HepG2 (cell line): ENCODE measurements at regions not wholly inside any gene's neighbourhood (a gene's known extent, or its start where the extent isn't known, plus 50 kb on each side); places are given as distances from the start of the nearest gene placed in this dataset.
A peak's percentile ranks its signal among the peaks of the same experiment; 100 is the strongest.

ENCODE experiments used
- ATAC-seq: fragments of 200-7000 bp; cut with Tn5 transposase; 3 replicates; pipeline ENCODE4 v1.9.1; 2020; ENCODE audit warnings: mild to moderate bottlenecking, moderate library complexity
- BruUV-seq: library from RNA; stranded (reverse); fragments of 400-500 nt; replicated peaks from 2 replicates; lab custom pipeline; 2021; lab: Mats Ljungman, UMichigan
- CTCF ChIA-PET: fragments of 300-600 bp; formaldehyde crosslinking; extraction: SDS; loops from one replicate; lab custom pipeline; 2021; ENCODE audit warnings: low total read pairs, inconsistent platforms, low intra/inter-chr PET ratio; lab: Yijun Ruan, JAX
- POLR2A ChIA-PET: fragments of 350-600 bp; sonication (Branson Sonifier 250); formaldehyde crosslinking; loops from one replicate; lab custom pipeline; 2020; ENCODE audit warnings: antibody characterized with exemption, inconsistent platforms; lab: Yijun Ruan, JAX
- DNase-seq: peaks from one replicate; pipeline ENCODE4 v3.0.0-alpha.2; 2015; ENCODE audit warnings: low spot score
- FAIRE-seq: peaks from 3 replicates; lab custom pipeline; 2011; peaks lifted over from hg19 to GRCh38; lab: Jason Lieb, UNC
- H2AFZ ChIP-seq: one replicate; pipeline ENCODE4 v1.6.1; 2011; ENCODE audit warnings: low read length, inconsistent platforms
- H3K27ac ChIP-seq: fragments of 300-600 bp; 3 replicates; pipeline ENCODE4 v1.8.0; 2011; ENCODE audit warnings: mixed run types, mild to moderate bottlenecking, mixed read lengths, low read length, inconsistent platforms; ENCODE audit not compliant: insufficient read depth; ENCODE audit errors: extremely low read length
- H3K27me3 ChIP-seq, 2 experiments: fragments of 200-600 bp in 1 of 2; 2 replicates in 1 of 2; 3 replicates in 1 of 2; pipeline versions ENCODE4 v1.6.0 to v1.8.0; 2011; ENCODE audit warnings: low read length in 2 of 2, mild to moderate bottlenecking in 2 of 2, moderate library complexity in 2 of 2, inconsistent platforms in 1 of 2; ENCODE audit not compliant: insufficient read depth in 2 of 2, control insufficient read depth in 1 of 2
- H3K36me3 ChIP-seq, 2 experiments: fragments of 200-600 bp in 1 of 2; replicated peaks in 1 of 2; 2 replicates in 1 of 2; 3 replicates in 1 of 2; pipeline versions ENCODE4 v1.5.1 to v1.8.0; 2011; ENCODE audit warnings: low read length in 2 of 2, inconsistent platforms in 1 of 2; ENCODE audit not compliant: insufficient read depth in 2 of 2, control insufficient read depth in 1 of 2
- H3K4me1 ChIP-seq: 2 replicates; pipeline ENCODE4 v1.5.1; 2012; ENCODE audit warnings: low read length, inconsistent platforms; ENCODE audit not compliant: insufficient read depth
- H3K4me2 ChIP-seq: 2 replicates; pipeline ENCODE4 v1.6.0; 2011; ENCODE audit warnings: low read depth, low read length, inconsistent platforms
- H3K4me3 ChIP-seq, 3 experiments: fragments of 200-600 bp in 1 of 3; sonication (generic), shearing (Covaris generic) in 1 of 3; replicated peaks in 1 of 3; 2 replicates each; pipeline ENCODE4 v1.5.1; 2011 to 2016; ENCODE audit warnings: low read length in 3 of 3, inconsistent platforms in 2 of 3, low read depth in 2 of 3, mild to moderate bottlenecking in 2 of 3, control low read depth in 1 of 3, mixed read lengths in 1 of 3; ENCODE audit not compliant: insufficient read depth in 1 of 3
- H3K79me2 ChIP-seq: one replicate; pipeline ENCODE4 v1.6.1; 2011; ENCODE audit warnings: low read length, inconsistent platforms; ENCODE audit not compliant: insufficient read depth
- H3K9ac ChIP-seq: 2 replicates; pipeline ENCODE4 v1.6.0; 2011; ENCODE audit warnings: mild to moderate bottlenecking, low read depth, low read length, inconsistent platforms; ENCODE audit not compliant: insufficient read depth
- H3K9me3 ChIP-seq: 2 replicates; pipeline ENCODE4 v1.5.1; 2012; ENCODE audit warnings: mild to moderate bottlenecking, low read length
- H4K20me1 ChIP-seq: 2 replicates; pipeline ENCODE4 v1.6.0; 2011; ENCODE audit warnings: inconsistent platforms, mild to moderate bottlenecking, low read length, moderate library complexity; ENCODE audit not compliant: insufficient read depth
- CTCF ChIP-seq: sonication (generic); formaldehyde crosslinking; IDR thresholded peaks from 2 replicates; pipeline ENCODE4 v1.5.0; 2020; ENCODE audit warnings: mild to moderate bottlenecking, missing genetic modification reagents, moderate library complexity
- PAXIP1 ChIP-seq: sonication (generic); formaldehyde crosslinking; conservative IDR thresholded peaks from 2 replicates; pipeline ENCODE4 v1.4.0; 2020; ENCODE audit warnings: mild to moderate bottlenecking, missing genetic modification reagents, moderate library complexity
- RXRA ChIP-seq: sonication (generic); formaldehyde crosslinking; IDR thresholded peaks from 2 replicates; pipeline ENCODE4 v1.5.1; 2020; ENCODE audit warnings: missing genetic modification reagents
- ZNF75D ChIP-seq: sonication (generic); formaldehyde crosslinking; IDR thresholded peaks from 2 replicates; pipeline ENCODE4 v1.8.1; 2023; ENCODE audit warnings: missing genetic modification reagents, mild to moderate bottlenecking, borderline replicate concordance
- WGBS: methylation state at CpG from one replicate; pipeline ENCODE4 v1.1.6; 2017; ENCODE audit warnings: low lambda C conversion rate; 5-methylcytosine and 5-hydroxymethylcytosine counted together
- in situ Hi-C: cut with HindIII; loops from 2 replicates; pipeline ENCODE4 v1.10.0; 2017; ENCODE audit warnings: low pct_unique_long_range_greater_than_20kb; ENCODE audit not compliant: extremely low pct_ligation_motif_present
- intact Hi-C: fragments of 100-400 bp; cut with micrococcal nuclease; formaldehyde crosslinking; loops from one replicate; pipeline ENCODE4 v1.10.0; 2022; ENCODE audit not compliant: unreplicated experiment

GRCh38 chr19:30696514-30696913 is 324.3 kb downstream of the ZNF536 start:
- CTCF ChIA-PET = no interaction called here
- Histone ChIP-seq H3K79me2 (no peaks in the 10 kb centered on the region), H3K9ac (no peak overlapping the region), H3K4me1 (no peaks in the 10 kb centered on the region), H3K36me3 (no peaks in the 10 kb centered on the region), H3K4me2 (no peak overlapping the region), H4K20me1 (no peaks in the 10 kb centered on the region), H3K27ac (no peak overlapping the region)
- intact Hi-C loops = no loop called here
- FAIRE-seq (no peak), DNase-seq (no peak)
- in situ Hi-C loops = no loop called here
- TF ChIP-seq ZNF75D (CRISPR knock-in tag) = no peak
- no peak for TF ChIP-seq PAXIP1 (CRISPR knock-in tag)
- no peak for TF ChIP-seq RXRA
- peak; percentile 38 for TF ChIP-seq CTCF (CRISPR knock-in tag)
- TF ChIP-seq, all 625 proteins: peak for 1
- no peaks in the 10 kb centered on the region for H3K9me3 ChIP-seq
- 45% methylated on average over 5 of the region's 6 CpGs for WGBS
- peak; percentile 72 for ATAC-seq
- POLR2A ChIA-PET = no interaction called here
- peaks cover 0 to 8% of the 10 kb centered on the region in 2 experiments; a peak in 2 of 5 replicates for H3K27me3 ChIP-seq
- H2AFZ ChIP-seq = no peak overlapping the region
- H3K4me3 ChIP-seq = no peak overlapping the region
- BruUV-seq = no TSS peak
